GM12872 (cell line): ENCODE measurements at regions not wholly inside any gene's neighbourhood (a gene's known extent, or its start where the extent isn't known, plus 50 kb on each side); places are given as distances from the start of the nearest gene placed in this dataset.

ENCODE experiments used
- TF ChIP-seq, protein P1 (sequence below): IDR thresholded peaks from 3 replicates; pipeline ENCODE4 v1.5.1; 2011; ENCODE audit warnings: low read depth, mild to moderate bottlenecking, low read length, moderate library complexity; ENCODE audit not compliant: insufficient read depth

DNA sequence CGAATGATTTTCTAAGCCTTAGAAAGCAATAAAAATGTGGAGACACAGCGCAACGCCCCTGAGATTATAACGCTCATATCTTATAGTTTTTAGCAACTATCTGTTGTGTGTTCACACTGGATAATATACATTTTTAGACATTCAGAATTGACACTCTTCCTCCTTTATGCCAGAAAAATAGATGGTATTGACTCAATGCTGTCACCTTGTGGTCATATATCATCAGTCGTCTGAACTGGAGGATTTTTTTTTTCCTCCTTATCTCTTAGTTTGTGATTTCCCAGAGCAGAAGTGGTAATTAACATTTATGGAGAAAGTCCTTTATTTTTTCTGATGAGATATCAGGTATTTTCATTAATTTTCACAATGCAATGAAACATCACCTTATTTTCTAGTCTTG, 759.6 kb downstream of the RAB28 start:
- TF ChIP-seq, protein P1, sequence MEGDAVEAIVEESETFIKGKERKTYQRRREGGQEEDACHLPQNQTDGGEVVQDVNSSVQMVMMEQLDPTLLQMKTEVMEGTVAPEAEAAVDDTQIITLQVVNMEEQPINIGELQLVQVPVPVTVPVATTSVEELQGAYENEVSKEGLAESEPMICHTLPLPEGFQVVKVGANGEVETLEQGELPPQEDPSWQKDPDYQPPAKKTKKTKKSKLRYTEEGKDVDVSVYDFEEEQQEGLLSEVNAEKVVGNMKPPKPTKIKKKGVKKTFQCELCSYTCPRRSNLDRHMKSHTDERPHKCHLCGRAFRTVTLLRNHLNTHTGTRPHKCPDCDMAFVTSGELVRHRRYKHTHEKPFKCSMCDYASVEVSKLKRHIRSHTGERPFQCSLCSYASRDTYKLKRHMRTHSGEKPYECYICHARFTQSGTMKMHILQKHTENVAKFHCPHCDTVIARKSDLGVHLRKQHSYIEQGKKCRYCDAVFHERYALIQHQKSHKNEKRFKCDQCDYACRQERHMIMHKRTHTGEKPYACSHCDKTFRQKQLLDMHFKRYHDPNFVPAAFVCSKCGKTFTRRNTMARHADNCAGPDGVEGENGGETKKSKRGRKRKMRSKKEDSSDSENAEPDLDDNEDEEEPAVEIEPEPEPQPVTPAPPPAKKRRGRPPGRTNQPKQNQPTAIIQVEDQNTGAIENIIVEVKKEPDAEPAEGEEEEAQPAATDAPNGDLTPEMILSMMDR: peak; percentile 48

DNA sequence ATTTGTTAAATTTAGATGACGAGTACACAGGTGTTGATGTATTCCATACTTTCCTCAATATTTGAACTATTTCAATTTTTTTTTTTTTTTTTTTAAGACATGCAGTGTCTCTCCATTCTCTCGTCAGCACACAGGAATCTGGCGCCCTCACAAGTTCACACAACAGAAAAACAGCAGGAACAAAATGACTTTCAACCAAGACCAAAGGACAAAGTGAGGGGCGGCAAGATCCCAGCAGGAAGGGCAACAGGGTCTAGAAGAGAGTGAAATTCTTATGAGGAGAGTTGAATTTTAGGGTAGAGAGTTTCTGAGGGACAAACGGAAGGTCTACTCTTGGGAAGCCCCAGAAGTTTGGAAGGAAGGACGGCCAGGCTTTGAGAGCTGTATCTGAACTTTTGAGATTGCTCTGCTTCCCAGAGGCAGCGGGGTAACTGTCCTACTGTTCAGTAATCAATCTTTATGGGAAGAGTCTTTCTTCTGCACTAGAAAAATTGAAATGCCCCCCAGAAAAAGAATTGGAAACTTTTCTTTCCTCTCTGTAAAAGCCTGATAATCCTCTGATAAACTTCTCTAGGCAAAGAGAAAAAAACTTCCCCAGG, 760.2 kb downstream of the RAB28 start:
- TF ChIP-seq, protein P1: no peak

DNA sequence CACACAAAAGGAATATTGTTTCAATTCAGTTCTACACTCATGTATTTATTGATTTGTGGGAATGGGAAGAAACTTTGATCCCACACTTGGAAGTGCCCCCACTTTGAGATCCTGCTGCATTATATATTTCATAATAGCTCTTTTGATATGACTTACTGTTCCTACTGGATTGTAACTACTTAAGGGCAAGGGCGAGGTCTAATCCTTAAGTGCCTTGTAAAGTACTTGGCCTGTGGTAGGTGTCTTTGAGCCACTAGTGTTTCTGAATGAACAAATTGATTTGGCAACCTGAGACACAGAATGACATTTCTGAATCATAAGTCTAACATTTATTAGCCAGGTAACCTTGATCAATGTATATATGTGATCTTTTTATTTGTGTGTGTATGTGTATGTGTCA, 767.2 kb downstream of the RAB28 start:
- TF ChIP-seq, protein P1: no peak

DNA sequence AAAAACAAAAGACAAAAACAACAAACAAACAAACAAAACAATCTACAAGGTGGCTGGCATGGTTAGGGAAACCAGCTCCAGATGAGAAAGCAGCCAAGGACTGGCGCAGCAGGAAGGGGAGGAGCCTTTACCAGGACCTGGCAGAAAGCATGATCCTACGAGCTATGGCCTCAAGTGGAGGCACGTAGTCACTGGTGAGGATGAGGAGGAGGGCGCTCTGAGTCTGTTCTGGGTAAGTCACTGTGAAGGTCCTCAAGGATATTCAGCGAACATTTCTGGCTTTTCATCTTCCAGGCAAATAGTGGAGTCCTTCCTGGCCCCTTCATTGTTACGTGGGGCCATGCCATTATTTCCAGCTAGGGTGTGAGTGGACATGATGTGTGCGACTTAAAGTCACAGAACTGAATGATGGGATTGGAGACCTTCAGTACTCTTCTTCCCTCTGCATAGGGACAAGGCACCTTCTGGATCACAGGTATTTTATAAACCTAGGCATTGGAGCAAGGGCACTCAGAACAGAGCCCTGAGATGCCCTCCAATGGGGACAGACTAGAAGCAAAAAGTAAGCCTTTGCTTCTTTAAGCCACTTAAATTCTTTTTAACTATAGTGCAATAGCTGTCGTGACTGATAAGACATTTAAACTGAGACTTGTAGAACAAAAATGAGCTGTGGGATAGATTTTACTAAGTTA, 771.3 kb downstream of the RAB28 start:
- TF ChIP-seq, protein P1: no peak

DNA sequence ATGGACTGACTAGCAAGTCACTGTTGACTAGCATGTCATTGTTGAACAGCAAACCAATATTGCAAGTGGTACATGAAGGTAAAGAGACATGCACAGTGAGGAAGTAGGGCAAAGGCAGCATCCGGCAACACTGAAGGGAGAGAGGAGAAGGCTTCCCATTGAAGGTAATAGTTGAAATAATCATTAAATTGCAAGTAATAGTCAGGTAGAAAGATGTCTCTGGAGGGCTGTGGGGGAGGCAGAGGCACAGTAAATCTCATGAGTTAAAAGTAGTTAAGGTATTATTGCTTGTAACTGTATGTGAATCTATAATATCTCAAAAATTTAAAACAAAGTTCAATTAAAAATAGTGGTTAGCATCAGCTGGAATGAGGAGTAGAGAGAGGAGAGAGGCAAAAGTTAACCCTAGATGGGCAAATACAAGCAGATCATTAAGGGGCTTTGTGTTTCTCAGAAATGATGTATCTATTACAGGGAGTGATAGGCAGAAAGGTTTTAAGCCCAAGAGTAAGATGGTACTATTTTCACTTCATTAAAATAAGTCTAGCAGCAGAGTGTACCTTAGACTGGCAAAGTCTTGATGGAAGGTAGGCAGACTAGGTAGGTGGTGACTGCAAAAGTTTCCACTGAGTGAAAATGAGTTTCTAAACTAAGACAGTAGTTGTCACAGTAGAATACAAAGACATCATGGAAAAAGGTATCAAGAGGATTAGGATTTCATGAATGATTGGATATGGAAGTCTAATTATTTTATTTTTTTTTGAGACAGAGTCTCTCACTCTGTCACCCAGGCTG, 776.6 kb downstream of the RAB28 start:
- TF ChIP-seq, protein P1: no peak

DNA sequence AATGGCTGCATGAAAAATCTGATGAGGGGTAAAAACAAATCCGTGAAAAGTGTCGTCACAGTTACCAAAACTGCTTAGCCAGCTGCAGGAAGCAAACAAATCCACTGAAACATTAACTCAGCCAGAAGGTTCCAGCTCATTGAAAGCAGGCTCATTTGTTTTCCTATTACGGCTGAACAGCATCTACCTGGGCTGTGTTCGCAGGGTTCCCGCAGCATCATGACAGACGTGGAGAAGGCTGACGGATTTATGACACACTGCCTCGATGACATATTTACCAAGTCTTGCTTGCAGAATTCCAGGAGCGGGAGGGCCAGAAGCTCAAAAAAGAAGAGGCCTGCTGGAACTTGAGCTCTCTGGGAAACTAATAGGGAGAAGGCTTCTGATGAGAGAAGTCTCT, 781.1 kb downstream of the RAB28 start:
- TF ChIP-seq, protein P1: no peak

DNA sequence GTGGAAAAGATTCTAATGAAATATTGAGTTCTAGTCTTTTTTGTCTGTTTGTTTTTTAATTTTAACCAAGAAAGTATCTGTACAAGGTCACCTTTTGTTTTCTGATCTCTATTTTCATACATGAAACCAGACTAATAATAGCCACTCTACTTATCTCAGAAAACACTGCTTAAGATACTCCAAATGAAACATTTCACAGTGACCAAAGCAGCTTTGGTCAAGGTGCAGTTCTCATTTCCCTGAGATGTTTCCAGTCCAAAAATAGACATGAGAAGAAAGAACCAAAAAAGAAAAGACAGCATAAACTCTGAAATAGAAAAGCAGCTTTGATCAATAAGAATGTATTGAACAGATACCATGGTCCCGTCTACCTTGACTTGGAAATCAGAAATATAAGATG, 782.8 kb downstream of the RAB28 start:
- TF ChIP-seq, protein P1: no peak
